ENCODE measurements at regions not wholly inside any gene's neighbourhood (a gene's known extent, or its start where the extent isn't known, plus 50 kb on each side); places are given as distances from the start of the nearest gene placed in this dataset.
A peak's percentile ranks its signal among the peaks of the same experiment; 100 is the strongest.

GRCh38 chr10:130545697-130546096, 409.5 kb downstream of the GLRX3 start:
- intact Hi-C loops (cut with DNase I; ENCODE audit: low total_unique reads): no loop called here
- TF ChIP-seq CTCF (IDR thresholded peaks at IDR 0.05 in 8 of 11, conservative IDR thresholded peaks at IDR 0.05 in 3 of 11) (no peak), POLR2A (IDR thresholded peaks at IDR 0.05) (no peak), POLR2AphosphoS5 (IDR thresholded peaks at IDR 0.05) (no peak)
- Histone ChIP-seq H3K27me3 (replicated peaks in 1 of 7) (peaks cover 0 to 59% (median 3%) of the 10 kb centered on the region in 7 donors), H3K4me3 (no peak overlapping the region), H3K27ac (no peak overlapping the region), H3K9me3 (no peaks in the 10 kb centered on the region), H3K36me3 (no peaks in the 10 kb centered on the region), H3K4me1 (no peaks in the 10 kb centered on the region)
- WGBS, 5 donors: 60 to 73% (median 69%) methylated on average over 8 of the region's 8 CpGs
- no peak for DNase-seq

GRCh38 chr10:130546841-130547240, 410.6 kb downstream of the GLRX3 start:
- Histone ChIP-seq H3K27me3 (replicated peaks in 1 of 7) (peaks cover 0 to 59% (median 3%) of the 10 kb centered on the region in 7 donors), H3K36me3 (no peaks in the 10 kb centered on the region), H3K4me1 (no peaks in the 10 kb centered on the region), H3K9me3 (no peaks in the 10 kb centered on the region), H3K27ac (no peak overlapping the region), H3K4me3 (no peak overlapping the region)
- 75 to 82% (median 80%) methylated on average over 6 to 7 of the region's 7 CpGs for WGBS, 5 donors
- intact Hi-C loops (cut with DNase I; ENCODE audit: low total_unique reads): no loop called here
- DNase-seq: no peak
- TF ChIP-seq CTCF (IDR thresholded peaks at IDR 0.05 in 8 of 11, conservative IDR thresholded peaks at IDR 0.05 in 3 of 11) (no peak), POLR2AphosphoS5 (IDR thresholded peaks at IDR 0.05) (no peak), POLR2A (IDR thresholded peaks at IDR 0.05) (no peak)

- no peaks in the 10 kb centered on the region for H3K4me1 ChIP-seq
- no peak for DNase-seq
- TF ChIP-seq POLR2A (IDR thresholded peaks at IDR 0.05): no peak
- TF ChIP-seq CTCF (IDR thresholded peaks at IDR 0.05 in 8 of 11, conservative IDR thresholded peaks at IDR 0.05 in 3 of 11): peak in 1 of 11 experiments; percentile 16
- H3K36me3 ChIP-seq: no peaks in the 10 kb centered on the region
- WGBS, 5 donors: 47 to 67% (median 60%) methylated on average over 4 of the region's 4 CpGs
- H3K27me3 ChIP-seq (replicated peaks in 1 of 7): peaks cover 0 to 59% (median 3%) of the 10 kb centered on the region in 7 donors
- no peak overlapping the region for H3K4me3 ChIP-seq
- no peaks in the 10 kb centered on the region for H3K9me3 ChIP-seq
- H3K27ac ChIP-seq: no peak overlapping the region
- intact Hi-C loops (cut with DNase I; ENCODE audit: low total_unique reads): no loop called here
Measured at GRCh38 chr10:130547368-130547767, 411.2 kb downstream of the GLRX3 start.

GRCh38 chr10:130550952-130551674, 414.9 kb downstream of the GLRX3 start:
- DNase-seq: no peak
- H3K27me3 ChIP-seq (replicated peaks in 1 of 7): peaks cover 0 to 27% (median 0%) of the 10 kb centered on the region in 7 donors
- no peak overlapping the region for H3K4me3 ChIP-seq
- no peak for TF ChIP-seq POLR2AphosphoS5 (IDR thresholded peaks at IDR 0.05)
- TF ChIP-seq CTCF (IDR thresholded peaks at IDR 0.05 in 8 of 11, conservative IDR thresholded peaks at IDR 0.05 in 3 of 11): no peak
- TF ChIP-seq POLR2A (IDR thresholded peaks at IDR 0.05): no peak
- no peak overlapping the region for H3K27ac ChIP-seq
- WGBS, 5 donors: 81 to 86% (median 85%) methylated on average over 19 to 21 of the region's 21 CpGs
- no peaks in the 10 kb centered on the region for H3K36me3 ChIP-seq
- H3K4me1 ChIP-seq: no peaks in the 10 kb centered on the region
- intact Hi-C loops (cut with DNase I; ENCODE audit: low total_unique reads): no loop called here
- no peaks in the 10 kb centered on the region for H3K9me3 ChIP-seq
